Stimulated activated effector memory CD8-positive, alpha-beta T cell treated with anti-CD3 and anti-CD28 coated beads, Interleukin-12 subunit alpha, Interleukin-12 subunit beta, amount 100 ng/mL, for 72 hours (primary cell): ENCODE measurements at regions not wholly inside any gene's neighbourhood (a gene's known extent, or its start where the extent isn't known, plus 50 kb on each side); places are given as distances from the start of the nearest gene placed in this dataset.

Experiments
- ATAC-seq: fragments of 150-1000 bp; cut with Tn5 transposase; 2 replicates; pipeline ENCODE4 v1.10.0; 2021
- DNase-seq, 2 donors: peaks; one replicate each; pipeline ENCODE4 v3.0.0; 2021 to 2022; ENCODE audit warnings: low spot score in 2 of 2
- H3K27ac Mint-ChIP-seq: one replicate; pipeline ENCODE4 v1.8.0; 2022; ENCODE audit warnings: mild to moderate bottlenecking, mixed read lengths
- H3K36me3 Mint-ChIP-seq: one replicate; pipeline ENCODE4 v1.8.0; 2022; ENCODE audit warnings: mild to moderate bottlenecking, mixed read lengths
- H3K4me1 Mint-ChIP-seq: one replicate; pipeline ENCODE4 v1.8.0; 2022; ENCODE audit warnings: mixed read lengths
- H3K4me3 Mint-ChIP-seq: one replicate; pipeline ENCODE4 v1.8.0; 2022; ENCODE audit warnings: mild to moderate bottlenecking, mixed read lengths
- H3K9me3 Mint-ChIP-seq: one replicate; pipeline ENCODE4 v1.8.0; 2022; ENCODE audit warnings: mixed read lengths

DNA sequence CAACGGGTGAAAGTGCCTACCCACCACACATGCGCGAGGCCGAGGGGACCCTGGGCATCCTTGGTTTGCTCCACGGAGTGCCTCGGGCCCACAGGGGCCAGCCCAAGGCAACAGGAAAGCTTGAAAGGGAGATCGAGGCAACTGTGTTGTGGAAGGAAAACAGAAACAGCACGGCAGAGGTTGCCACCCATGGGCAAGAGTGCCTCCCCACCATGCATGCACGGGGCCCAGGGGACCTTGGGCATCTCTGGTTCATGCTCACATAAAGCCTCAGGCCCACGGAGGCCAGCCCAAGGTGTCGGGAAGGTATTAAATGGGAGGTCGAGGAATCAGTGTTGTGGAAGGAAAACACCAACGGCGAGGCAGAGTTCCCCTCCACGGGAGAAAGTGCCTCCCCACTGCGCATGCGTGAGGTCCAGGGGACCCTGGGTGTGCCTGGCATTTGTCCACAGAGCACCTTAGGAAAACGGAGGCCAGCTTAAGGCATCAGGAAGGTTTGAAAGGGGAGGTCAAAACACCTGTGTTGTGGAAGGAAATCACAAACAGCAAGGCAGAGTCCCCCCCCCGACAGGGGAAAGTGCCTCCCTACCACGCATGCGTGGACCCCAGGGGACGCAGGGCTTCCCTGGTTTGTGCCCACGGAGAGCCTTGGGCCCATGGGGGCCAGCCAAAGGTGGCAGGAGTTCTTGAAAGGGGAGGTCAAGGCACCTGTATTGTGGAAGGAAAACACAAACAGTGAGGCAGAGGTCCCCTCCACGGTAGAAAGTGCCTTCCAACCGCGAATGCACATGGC is 367.3 kb downstream of the ALG10 start:
- DNase-seq, result no peak
- peaks cover 20% of the 10 kb centered on the region for H3K9me3 Mint-ChIP-seq
- ATAC-seq, result no peak
- H3K36me3 Mint-ChIP-seq, result no peaks in the 10 kb centered on the region
- H3K27ac Mint-ChIP-seq, result no peak overlapping the region
- H3K4me3 Mint-ChIP-seq, result no peak overlapping the region
- H3K4me1 Mint-ChIP-seq, result no peaks in the 10 kb centered on the region

DNA sequence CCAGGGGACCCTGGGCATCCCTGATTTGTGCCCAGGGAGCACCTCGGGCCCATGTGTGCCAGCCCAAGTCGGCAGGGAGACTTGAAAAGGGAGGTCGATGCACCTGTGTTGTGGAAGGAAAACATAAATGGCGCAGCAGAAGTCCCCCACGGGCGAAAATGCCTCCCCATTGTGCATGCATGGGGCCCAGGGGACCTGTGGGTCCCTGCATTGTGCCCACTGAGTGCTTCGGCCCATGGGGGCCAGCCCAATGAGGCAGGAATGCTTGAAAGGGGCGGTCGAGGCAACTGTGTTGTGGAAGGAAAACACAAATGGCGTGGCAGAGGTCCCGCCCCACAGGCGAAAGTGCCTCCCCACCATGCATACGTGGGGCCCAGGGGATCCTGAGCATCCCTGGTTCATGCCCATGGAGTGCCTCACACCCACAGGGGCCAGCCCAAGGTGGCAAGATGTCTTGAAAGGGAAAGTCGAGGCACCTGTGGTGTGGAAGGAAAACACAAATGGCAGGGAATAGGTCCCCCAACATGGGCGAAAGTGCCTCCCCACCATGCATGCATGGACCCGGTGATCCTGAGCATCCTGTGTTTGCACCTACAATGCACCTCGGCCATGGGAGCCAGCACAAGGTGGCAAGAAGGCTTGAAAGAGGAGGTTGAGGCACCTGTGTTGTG is 368.0 kb downstream of the ALG10 start:
- Mint-ChIP-seq H3K9me3 (peaks cover 16% of the 10 kb centered on the region), H3K4me1 (no peaks in the 10 kb centered on the region), H3K36me3 (no peaks in the 10 kb centered on the region), H3K4me3 (no peak overlapping the region), H3K27ac (no peak overlapping the region)
- no peak for DNase-seq
- ATAC-seq, result no peak

DNA sequence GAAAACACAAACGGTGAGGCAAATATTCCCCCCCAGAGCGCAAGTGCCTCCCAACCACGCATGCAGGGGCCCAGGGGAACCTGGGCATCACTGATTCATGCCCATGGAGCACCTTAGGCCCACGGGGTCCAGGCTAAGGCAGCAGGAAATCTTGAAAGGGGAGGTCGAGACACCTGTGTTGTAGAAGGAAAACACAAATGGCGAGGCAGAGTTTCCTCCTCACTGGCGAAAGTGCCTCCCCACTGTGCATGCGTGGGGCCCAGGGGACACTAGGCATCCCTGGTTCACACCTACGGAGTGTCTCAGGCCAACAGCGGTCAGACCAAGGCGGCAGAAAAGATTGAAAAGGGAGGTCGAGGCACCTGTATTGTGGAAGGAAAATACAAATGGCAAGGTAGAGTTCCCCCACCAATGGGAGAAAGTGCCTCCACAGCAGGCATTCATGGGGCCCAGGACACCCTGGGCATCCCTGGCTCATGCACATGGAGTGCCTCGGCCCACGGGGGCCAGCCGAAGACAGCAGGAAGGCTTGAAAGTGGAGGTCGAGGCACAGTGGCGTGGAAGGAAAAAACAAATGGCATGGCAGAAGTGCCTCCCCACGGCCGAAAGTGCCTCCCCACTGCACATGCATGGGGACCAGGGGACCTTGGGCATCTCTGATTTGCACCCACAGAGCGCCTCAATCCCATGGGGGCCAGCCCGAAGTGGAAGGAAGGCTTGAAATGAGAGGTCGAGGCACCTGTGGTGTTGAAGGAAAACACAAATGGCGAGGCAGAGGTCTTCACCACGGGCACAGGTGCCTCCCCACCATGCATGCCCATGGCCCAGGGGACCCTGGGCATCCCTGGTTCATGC is 368.8 kb downstream of the ALG10 start:
- Mint-ChIP-seq H3K36me3 (no peaks in the 10 kb centered on the region), H3K27ac (no peak overlapping the region), H3K9me3 (peaks cover 15% of the 10 kb centered on the region), H3K4me1 (no peaks in the 10 kb centered on the region), H3K4me3 (no peak overlapping the region)
- ATAC-seq (no peak), DNase-seq (no peak)

DNA sequence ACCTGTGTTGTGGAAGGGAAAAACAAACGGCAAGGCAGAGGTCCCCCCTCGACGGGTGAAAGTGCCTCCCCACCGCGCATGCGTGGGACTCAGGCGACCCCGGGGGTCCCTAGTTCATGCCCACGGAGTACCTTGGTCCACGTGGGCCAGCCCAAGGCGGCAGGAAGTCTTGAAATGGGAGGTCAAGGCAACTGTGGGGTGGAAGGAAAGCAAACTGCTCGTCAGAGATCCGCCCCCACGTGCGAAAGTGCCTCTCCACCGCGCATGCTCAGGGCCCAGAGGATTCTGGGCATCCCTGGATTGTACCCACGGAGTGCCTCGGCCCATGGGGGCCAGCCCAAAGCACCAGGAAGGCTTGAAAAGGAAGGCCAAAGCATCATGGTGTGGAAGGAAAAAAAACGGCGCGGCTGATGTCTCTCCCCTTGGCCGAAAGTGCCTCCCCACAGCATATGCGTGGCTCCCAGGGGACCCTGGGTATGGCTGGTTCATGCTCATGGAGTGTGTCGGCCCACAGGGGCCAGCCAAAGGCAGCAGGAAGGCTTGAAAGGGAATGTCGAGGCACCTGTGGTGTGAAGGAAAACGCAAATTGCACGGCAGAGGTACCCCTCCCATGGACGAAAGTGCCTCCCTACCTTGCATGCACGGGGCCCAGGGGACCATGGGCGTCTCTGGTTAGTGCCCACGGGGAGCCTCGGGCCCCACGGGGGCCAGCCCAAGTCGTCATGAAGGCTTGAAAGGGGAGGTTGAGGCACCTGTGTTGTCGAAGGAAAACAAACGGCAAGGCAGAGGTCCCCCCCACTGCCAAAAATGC is 369.7 kb downstream of the ALG10 start:
- no peak for ATAC-seq
- no peaks in the 10 kb centered on the region for H3K4me1 Mint-ChIP-seq
- H3K27ac Mint-ChIP-seq, result no peak overlapping the region
- no peaks in the 10 kb centered on the region for H3K36me3 Mint-ChIP-seq
- H3K4me3 Mint-ChIP-seq, result no peak overlapping the region
- peaks cover 15% of the 10 kb centered on the region for H3K9me3 Mint-ChIP-seq
- DNase-seq, result peak in 1 of 2 donors; percentile 25

DNA sequence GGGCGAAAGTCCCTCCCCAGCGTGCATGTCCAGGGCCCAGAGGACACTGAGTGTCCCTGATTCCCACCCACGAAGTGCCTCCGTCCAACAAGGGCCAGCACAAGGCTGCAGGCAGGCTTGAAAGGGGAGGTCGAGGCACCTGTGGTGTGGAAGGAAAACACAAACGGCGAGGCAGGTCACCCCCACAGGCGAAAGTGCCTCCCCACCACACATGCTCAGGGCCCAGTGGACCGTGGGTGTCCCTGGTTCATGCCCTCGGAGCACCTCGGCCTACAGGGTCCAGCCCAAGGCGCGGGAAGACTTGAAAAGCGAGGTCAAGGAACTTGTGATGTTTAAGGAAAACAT is 370.4 kb downstream of the ALG10 start:
- ATAC-seq (no peak), DNase-seq (peak in 1 of 2 donors; percentile 20)
- peaks cover 15% of the 10 kb centered on the region for H3K9me3 Mint-ChIP-seq
- no peaks in the 10 kb centered on the region for H3K36me3 Mint-ChIP-seq
- no peak overlapping the region for H3K4me3 Mint-ChIP-seq
- no peak overlapping the region for H3K27ac Mint-ChIP-seq
- no peaks in the 10 kb centered on the region for H3K4me1 Mint-ChIP-seq

DNA sequence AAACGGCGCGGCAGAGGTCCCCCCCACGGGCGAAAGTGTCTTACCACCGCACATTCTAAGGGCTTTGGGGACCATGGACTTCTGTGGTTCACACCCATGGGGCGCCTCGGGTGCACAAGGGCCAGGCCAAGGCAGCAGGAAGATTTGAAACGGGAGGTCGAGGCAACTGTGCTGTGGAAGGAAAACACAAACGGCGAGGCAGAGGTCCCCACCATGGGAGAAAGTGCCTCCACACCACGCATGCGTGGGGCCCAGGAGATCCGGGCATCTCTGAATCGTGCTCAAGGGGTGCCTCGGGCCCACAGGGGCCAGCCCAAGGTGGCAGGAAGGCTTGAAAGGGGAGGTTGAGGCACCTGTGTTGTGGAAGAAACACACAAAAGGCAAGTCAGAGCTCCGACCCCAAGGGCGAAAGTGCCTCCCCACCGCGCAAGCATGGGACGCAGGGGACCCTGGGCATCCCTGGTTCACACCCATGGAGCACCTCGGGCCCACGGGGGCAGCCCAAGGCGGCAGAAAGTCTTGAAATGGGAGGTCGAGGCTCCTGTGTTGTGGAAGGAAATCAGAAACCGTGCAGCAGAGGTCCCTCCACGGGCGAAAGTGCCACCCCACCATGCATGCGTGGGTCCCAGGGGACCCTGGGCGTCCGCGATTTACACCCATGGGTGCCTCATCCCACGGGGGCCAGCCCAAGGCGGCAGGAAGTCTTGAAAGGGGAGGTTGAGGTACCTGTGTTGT is 371.0 kb downstream of the ALG10 start:
- H3K4me3 Mint-ChIP-seq, result no peak overlapping the region
- ATAC-seq, result no peak
- peak in 1 of 2 donors; percentile 34 for DNase-seq
- no peaks in the 10 kb centered on the region for H3K4me1 Mint-ChIP-seq
- no peaks in the 10 kb centered on the region for H3K36me3 Mint-ChIP-seq
- H3K27ac Mint-ChIP-seq, result no peak overlapping the region
- H3K9me3 Mint-ChIP-seq, result peaks cover 15% of the 10 kb centered on the region

DNA sequence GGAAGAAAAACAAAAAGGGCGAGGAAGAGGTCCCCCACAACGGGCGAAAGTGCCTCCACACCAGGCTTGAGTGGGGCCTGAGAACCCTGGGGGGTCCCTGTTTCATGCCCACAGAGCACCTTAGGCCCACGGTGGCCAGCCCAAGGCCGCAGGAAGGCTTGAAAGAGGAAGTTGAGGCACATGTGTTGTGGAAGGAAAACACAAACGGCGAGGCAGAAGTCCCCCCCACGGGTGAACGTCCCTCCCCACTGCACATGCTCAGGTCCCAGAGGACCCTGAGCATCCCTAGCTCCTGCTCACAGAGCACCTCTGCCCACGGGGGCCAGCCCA is 371.5 kb downstream of the ALG10 start:
- Mint-ChIP-seq H3K4me3 (no peak overlapping the region), H3K27ac (no peak overlapping the region), H3K36me3 (no peaks in the 10 kb centered on the region), H3K9me3 (peaks cover 15% of the 10 kb centered on the region), H3K4me1 (no peaks in the 10 kb centered on the region)
- DNase-seq (peak in 1 of 2 donors; percentile 28), ATAC-seq (no peak)

DNA sequence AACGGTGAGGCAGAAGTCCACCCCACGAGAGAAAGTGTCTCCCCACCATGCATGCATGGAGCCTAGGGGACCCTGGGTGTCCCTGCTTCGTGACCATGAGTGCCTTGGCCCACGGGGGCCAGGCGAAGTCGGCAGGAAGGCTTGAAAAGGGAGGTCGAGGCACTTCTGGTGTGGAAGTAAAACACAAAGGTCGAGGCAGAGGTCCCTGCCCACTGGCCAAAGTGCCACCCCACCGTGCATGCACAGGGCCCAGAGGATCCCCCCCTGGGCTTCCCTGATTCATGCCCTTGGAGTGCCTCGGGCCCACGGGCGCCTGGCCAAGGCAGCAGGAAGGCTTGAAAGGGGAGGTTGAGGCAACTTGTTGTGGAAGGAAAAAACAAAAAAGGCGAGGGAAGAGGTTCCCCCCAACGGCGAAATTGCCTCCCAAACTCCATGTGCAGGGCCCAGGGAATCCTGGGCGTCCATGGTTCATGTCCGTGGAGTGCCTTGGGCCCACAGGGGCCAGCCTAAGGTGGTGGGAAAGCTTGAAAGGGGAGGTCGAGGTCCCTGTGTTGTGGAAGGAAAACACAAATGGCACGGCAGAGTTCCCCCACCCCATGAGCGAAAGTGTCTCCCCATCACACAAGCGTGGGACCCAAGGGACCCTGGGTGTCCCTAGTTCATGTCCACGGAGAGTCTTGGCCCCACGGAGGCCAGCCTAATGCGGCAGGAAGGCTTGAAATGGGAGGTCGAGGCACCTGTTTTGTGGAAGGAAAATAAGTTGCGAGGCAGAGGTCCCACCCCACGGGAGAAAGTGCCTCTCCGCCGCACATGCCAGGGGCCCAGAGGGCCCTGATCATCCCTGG is 372.1 kb downstream of the ALG10 start:
- ATAC-seq (no peak), DNase-seq (peak; percentile 1 to 25)
- Mint-ChIP-seq H3K9me3 (peaks cover 18% of the 10 kb centered on the region), H3K4me1 (no peaks in the 10 kb centered on the region), H3K27ac (no peak overlapping the region), H3K4me3 (no peak overlapping the region), H3K36me3 (no peaks in the 10 kb centered on the region)

DNA sequence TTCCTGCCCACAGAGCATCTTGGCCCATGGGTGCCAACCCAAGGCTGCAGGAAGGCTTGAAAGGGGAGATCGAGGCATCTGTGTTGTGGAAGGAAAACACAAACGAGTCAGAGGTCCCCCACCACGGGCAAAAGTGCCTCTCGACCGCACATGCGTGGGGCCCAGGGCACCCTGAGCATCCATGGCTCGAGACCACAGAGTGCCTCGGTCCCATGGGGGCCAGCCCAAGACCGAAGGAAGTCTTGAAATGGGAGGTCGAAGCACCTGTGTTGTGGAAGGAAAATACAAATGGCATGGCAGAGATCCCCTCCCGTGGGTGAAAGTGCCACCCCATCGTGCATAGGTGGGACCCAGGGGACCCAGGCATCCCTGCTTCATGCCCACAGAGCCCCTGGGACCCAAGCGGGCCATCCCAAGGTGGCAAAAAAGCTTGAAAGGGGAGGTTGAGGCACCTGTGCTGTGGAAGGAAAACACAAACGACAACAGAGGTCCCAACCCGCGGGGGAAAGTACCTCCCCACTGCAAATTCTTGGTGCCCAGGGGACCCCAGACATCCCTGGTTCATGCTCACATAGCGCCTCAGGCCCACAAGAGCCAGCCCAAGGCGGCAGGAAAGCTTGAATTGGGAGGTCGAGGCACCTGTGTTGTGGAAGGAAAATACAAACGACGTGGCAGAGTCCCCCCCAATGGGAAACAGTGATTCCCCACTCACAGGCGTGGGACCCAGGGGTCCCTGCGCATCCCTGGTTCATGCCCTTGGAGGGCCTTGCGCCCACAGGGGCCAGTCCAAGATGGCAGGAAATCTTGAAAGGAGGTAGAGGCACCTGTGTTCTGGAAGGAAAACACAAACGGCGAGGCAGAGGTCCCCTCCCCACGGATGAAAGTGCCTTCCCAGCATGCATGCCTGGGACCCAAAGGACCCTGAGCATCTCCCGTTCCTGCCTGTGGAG is 373.0 kb downstream of the ALG10 start:
- no peak overlapping the region for H3K4me3 Mint-ChIP-seq
- no peaks in the 10 kb centered on the region for H3K36me3 Mint-ChIP-seq
- H3K9me3 Mint-ChIP-seq, result peaks cover 19% of the 10 kb centered on the region
- no peak overlapping the region for H3K27ac Mint-ChIP-seq
- peak; percentile 1 to 30 for DNase-seq
- no peak for ATAC-seq
- no peaks in the 10 kb centered on the region for H3K4me1 Mint-ChIP-seq

DNA sequence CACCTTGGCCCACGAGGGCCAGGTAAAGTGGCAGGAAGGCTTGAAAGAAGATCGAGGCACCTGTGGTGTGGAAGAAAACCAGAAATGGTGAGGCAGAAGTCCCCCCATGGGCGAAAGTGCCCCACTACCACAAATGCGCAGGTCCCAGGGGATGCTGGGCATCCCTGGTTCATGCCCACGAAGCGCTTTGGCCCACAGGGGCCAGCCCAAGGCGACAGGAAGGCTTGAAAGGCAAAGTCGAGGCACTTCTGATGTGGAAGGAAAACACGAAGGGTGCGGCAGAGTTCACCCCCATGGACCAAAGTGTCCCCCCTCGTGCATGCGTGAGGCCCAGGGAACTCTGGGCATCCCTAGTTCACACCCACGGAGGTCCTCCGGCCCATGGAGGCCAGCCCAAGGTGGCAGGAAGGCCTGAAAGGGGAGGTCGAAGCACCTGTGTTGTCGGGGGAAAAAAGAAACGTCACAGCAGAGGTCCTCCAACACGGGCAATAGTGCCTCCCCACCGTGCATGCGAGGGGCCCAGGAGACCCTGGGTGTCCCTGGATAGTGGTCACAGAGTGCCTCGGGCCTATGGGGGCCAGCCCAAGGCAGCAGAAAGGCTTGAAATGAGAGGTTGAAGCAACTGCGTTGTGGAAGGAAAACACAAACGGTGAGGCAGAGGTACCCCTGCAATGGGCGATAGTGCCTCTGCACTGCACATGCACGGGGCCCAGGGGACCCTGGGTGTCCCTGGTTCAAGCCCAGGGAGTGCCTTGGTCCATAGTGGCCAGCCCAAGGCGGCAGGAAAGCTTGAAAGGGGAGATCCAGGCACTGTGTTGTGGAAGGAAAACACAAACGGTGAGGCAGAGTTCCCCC is 373.9 kb downstream of the ALG10 start:
- H3K36me3 Mint-ChIP-seq, result no peaks in the 10 kb centered on the region
- no peak overlapping the region for H3K27ac Mint-ChIP-seq
- DNase-seq, result peak; percentile 1 to 13
- no peak for ATAC-seq
- no peak overlapping the region for H3K4me3 Mint-ChIP-seq
- H3K4me1 Mint-ChIP-seq, result no peaks in the 10 kb centered on the region
- H3K9me3 Mint-ChIP-seq, result peaks cover 19% of the 10 kb centered on the region

DNA sequence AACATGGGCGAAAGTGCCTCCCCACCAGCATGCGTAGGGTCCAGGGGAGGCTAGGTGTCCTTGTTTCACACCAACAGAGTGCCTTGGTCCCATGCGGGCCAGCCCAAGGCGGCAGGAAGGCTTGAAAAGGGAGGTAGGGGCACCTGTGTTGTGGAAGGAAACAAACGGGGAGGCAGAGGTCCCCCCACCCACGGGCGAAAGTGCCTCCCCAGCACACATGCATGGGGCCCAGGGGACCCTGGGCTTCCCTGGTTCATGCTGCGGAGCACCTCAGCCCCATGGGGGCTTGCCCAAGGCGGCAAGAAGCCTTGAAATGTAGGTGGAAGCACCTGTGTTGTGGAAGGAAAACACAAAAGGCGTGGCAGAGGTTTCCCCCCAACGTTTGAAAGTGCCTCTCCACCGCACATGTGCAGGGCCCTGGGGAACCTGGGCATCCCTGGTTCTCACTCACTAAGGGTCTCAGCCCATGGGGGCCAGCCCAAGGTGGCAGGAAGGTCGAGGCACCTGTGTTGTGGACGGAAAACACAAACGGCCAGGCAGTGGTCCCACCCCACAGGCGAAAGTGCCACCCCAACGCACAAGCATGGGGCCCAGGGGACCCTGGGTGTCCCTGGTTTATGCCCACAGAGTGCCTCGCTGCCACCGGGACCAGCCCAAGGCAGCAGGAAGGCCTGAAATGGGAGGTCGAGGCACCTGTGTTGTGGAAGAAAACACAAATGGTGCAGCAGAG is 374.7 kb downstream of the ALG10 start:
- Mint-ChIP-seq H3K9me3 (peaks cover 19% of the 10 kb centered on the region), H3K4me3 (no peak overlapping the region), H3K27ac (no peak overlapping the region), H3K4me1 (no peaks in the 10 kb centered on the region), H3K36me3 (no peaks in the 10 kb centered on the region)
- peak; percentile 0 to 20 for DNase-seq
- ATAC-seq, result no peak
